GM18867 (cell line): ENCODE measurements at regions not wholly inside any gene's neighbourhood (a gene's known extent, or its start where the extent isn't known, plus 50 kb on each side); places are given as distances from the start of the nearest gene placed in this dataset.

Experiments
- ATAC-seq: cut with Tn5 transposase; IDR thresholded peaks from one replicate; pipeline ENCODE4 v1.9.1; 2021; ENCODE audit warnings: mild to moderate bottlenecking, moderate library complexity; ENCODE audit not compliant: unreplicated experiment

DNA sequence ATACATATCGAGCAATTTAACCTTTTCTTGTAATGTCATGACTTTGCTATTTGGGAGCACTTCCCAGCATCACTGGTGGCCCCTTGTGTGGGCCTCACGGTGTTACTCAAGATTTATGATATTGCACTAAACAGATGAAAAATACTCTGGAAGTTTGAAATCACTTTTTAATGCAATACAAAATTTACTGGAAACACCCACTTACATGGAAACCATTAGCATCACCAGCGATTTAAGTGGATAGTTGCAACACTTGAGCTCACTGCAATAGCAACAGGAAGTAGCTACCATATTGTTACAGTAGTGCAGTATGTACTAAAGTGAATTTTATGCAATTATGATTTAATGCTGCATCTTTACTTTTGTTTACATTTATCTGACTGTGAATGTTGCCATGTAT lies 184.4 kb downstream of the MDFIC start:
- ATAC-seq: no peak

DNA sequence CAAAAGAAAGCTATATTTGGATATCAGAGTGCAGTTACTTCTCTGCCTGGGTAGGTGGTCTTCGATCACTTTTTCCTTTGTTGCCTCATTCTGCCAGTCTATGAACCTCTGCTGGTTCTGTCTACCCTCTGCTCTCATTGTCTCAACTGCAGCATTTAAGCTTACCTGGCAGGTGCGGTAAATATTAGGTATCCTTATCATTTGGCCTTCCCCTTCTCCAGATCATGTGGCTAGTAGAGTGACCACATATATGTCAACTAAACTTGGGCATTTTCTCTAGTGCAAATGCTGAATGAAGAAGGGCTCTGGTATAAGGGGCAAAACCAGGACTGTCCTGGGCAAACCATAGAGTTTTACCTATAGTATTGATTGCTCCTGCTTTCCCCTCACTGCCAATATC lies 180.8 kb downstream of the MDFIC start:
- no peak for ATAC-seq

DNA sequence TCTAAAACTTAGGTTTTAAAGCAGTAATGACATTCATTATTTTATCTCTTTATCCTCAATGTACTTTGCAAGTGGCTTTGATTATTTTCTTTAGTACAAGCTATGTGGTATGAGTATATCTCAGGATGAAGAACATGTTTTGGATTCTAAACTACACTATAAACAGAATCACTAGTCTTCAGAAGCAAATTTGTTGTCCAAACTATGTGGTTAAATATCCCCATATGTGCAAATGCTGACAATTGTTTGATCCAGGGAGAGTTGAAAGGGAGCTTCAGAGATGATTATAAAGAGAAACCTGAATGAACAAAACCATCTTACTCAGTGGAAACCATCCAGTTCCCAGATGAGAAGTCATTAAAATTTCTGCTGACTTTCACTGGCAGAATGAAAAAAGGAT lies 179.3 kb downstream of the MDFIC start:
- no peak for ATAC-seq

DNA sequence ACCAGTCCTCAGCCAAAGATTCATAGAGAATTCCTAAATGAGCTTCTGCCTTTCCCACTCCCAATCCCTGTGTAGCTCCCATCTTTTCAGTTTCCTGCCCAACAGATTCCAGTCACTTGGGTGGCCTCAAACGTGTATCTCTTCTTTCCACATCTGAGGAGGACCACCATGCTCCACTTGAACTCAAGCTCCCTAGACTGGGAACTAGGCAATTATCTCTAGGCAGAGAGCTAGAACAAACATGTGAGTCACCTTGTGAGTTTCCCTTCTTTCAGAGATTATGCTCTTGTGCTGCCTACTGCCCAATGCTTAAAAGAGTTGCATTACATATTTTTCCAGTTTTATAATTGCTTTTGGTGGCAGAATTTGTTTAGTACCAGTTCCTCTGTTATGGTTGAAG lies 178.0 kb downstream of the MDFIC start:
- no peak for ATAC-seq

DNA sequence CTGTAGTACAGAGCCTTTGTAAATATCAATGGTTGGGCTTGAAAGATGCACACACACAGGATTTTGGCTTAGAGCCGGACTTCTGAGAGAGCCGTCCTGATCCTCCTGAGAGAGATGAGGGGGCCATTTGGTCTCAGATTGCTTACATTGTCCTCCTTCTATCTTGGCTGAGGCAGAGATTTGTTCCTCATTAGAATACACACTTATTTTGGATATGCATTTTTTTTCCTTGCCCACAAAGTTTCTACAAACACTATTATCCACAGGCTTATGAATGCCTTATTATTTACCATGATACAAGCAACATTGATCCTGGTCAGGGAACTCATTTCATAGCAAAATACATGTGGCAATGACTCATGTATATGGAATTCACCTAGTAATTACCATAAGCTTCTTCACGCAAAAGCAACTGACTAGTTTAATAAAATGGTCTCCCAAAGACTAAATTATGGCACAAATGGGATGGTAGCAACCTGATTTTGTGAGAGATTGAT lies 175.3 kb downstream of the MDFIC start:
- no peak for ATAC-seq

DNA sequence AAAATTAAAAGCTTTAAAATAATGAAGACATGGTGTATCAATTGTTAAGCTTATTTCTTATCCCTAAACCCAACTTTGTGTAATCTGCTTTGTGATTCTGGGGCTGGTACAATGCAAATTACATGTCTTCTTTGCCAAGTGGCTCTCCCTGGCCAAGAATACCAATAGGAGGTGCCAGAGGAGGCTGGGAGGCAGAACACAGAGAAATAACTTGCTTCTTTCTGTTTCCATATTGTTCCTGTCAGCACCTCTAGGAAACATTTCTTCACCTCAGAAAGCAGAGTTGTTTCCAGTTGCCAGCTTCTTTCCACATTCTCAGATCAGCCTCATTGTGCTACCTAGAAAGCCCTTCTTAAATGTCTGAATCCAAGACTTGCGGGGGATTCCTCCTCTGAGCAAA lies 174.4 kb downstream of the MDFIC start:
- no peak for ATAC-seq

DNA sequence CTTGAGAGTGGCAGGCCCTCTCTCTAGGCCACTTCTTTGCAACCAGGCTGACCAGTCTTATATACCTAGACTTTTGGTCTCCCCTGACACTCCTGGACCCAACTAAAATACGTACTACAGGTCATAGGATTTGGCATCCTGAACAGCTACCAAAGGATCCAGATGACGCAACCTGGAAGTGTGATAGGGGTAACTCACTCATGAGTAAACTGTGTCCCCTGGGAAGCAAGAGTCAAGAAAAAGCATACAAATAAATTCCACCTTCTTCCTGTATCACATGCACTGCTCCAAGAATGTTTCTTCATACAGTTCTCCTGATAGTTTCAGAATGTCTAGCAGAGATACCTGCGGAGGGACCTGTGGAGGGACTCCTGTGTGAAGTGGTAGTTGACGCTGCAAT lies 172.3 kb downstream of the MDFIC start:
- no peak for ATAC-seq

DNA sequence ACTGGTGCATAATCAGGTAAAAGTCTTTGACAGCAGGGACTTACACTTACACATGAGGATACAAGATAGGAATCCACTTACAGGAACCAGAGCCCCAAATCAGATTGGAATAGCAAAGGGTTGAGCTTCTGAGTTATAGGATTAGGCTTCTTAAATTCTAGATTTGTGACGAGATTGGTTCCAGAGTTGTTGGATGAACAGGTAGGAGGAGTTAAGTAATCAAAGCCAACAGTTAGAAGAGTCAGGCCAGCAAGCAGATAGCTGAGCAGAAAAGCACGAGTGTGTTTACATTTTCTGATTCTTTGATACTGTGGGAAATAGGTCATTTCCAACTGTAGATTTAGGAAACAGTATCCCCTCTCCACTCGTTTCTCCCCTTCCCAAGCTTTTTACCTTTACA lies 167.0 kb downstream of the MDFIC start:
- ATAC-seq: no peak

DNA sequence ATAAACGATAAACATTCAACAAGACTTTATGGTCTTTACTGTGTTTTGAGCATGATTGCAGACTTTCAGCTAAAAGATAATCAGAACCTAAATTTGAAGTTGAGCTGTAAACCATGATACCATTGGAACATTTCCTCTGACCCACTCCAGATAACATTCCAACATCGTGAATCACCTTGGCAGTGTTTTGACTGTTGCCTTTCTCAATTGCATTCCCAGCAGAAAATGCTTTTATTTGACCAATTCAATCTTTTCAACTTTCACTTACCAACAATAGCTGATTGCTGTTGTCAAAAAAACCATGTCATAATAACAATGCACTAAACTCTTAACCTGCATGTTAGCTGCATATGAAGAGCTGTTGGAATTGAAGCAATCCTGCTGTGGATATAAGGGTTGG lies 165.5 kb downstream of the MDFIC start:
- ATAC-seq: no peak

DNA sequence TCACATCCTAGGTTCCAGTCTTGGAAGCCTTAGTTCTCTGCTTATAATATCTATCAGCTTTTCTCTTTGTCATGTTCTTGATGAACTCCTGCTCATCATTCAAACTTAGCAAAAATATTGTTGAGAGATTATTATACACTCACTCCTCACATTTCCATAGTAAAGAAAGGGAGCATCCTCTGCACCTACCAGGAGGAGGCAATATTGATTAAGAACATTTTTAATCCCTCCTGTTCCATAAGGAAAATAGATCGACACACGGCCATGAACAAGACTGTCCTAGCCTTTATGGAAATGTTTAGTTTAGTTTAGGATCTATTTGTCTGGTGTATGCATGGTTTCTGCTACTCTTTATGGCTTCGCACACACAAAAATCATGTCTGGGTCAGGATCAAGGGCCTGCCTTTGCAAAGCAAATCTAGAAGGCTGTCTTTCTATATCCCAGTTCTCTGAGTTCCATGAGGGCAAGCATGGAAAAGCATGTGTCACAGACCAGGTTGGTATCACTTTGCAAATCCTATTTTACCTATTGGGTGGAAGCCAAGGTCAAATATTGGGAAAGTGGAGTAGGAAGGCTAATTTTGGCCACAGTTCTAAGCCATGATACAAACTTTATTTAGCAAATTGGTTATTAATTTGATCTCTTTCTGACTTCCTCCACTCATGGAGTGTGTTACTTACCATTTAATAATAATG lies 164.4 kb downstream of the MDFIC start:
- ATAC-seq: no peak

DNA sequence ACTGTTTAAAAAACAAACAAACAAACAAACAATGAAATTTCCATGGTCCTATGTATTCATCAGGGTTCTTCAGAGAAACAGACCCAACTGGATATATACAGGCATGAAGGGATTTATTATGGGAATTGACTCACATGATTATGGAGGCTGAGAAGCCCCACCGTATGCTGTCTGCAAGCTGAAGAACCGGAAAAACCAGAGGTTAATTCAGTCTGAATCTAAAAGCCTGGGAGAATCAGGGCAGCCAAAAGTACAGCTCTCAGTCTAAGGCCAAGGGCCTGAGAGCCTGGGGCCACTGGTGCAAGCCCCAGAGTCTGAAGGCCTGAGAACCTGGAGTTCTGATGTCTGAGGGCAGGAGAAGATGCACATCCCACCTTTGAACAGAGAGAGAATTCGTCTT lies 163.5 kb downstream of the MDFIC start:
- ATAC-seq: no peak

DNA sequence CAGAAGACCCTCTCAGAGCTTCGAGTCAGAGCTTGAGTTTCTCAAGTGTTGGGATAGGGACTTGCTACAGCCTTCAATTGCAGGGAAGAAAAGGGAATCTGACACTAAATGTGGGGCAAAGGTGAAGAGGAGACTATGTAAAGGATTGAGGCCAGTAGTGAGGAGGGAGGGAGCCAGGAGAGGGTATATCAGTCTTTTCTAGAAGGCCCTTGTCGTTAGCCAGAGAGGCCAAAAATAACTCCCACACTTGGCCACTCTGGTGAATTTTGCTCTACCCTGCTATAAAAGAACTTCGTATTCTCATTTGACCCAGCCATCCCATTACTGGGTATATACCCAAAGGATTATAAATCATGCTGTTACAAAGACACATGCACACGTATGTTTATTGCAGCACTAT lies 162.0 kb downstream of the MDFIC start:
- ATAC-seq: no peak

DNA sequence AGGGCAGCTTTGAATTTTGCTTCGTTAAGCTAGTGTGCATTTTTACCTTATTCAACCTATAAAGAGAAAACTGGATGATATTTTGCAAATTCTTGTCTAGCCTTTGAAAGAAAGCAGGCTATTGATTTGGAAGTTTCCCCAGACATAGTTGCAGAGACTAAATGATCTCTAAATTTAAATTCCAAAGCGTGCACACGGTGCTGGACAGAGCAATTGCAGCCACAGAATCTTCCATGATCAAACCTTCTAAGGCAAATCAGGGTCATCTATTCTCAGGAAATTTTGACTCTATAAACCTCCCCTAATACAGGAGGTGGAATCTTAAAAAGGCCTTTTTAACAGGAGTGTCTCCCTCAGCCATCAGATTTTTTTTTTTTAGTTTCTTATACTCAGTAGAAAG lies 159.9 kb downstream of the MDFIC start:
- ATAC-seq: no peak

DNA sequence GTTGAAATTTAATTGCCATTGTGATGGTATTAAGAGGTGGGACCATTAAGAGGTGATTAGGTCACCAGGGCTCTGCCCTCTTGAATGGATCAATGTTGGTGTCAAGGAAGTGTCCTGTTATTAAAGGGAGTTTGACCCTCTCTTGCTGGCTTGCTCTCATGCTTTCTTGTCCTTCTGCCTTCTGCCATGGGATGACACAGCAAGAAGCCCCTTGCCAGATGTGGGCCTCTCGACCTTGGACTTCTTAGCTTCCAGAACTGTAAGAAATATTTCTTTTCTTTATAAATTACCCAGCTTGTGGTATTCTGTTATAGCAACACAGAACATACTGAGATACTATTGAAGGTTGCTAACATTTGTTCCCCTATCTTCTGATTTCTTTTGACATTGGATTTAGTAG lies 157.0 kb downstream of the MDFIC start:
- ATAC-seq: no peak

DNA sequence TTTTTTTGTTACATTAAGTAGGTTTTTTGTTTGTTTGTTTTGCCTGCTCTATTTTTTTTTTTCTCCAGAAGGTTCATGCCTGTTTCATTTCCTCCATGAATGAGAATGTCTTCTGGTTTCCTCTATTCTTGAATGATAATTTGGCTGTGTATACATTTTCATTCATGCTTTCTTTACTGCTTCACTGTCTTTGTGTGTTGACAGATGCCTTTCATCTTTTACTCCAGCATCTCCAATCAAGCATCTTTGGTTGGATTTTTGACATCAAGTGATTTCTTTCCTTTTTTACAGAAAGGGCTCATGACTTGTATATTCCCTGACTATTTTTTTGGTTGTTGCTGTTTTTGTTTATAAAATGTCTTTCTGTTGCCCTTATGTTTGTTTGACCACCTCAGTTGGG lies 156.5 kb downstream of the MDFIC start:
- no peak for ATAC-seq

DNA sequence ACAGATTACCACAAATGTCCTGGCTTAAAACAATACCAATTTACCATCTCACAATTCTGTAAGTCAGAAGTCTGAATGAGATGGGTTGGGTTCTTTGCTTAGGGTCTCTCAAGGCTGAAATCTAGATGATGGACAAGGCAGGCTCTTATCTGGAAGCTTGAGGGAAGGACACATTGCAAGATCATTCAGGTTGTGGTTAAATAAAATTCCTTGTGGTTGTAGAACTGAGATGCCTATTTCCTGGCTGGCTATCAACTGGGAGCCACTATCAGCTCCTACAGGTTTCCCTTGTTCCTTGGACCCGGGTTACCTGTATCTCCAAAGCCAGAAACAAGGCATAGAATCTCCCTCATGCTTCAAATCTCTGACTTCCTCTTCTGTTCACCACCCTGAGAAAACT lies 148.4 kb downstream of the MDFIC start:
- no peak for ATAC-seq
